Endodermal cell (in vitro differentiated cells): ENCODE measurements at regions not wholly inside any gene's neighbourhood (a gene's known extent, or its start where the extent isn't known, plus 50 kb on each side); places are given as distances from the start of the nearest gene placed in this dataset.
A peak's percentile ranks its signal among the peaks of the same experiment; 100 is the strongest.

Experiments
- DNase-seq: peaks from one replicate; pipeline ENCODE4 v3.0.0-alpha.2; 2017
- H3K27ac ChIP-seq: 2 replicates; pipeline ENCODE4 v1.5.1; 2013; ENCODE audit warnings: mild to moderate bottlenecking, low read depth, low read length, moderate library complexity
- H3K27me3 ChIP-seq: 2 replicates; pipeline ENCODE4 v1.6.1; 2013; ENCODE audit warnings: mild to moderate bottlenecking, low read length, moderate library complexity; ENCODE audit not compliant: insufficient read depth, control insufficient read depth, poor library complexity, severe bottlenecking
- H3K36me3 ChIP-seq: 2 replicates; pipeline ENCODE4 v1.7.0; 2013; ENCODE audit warnings: mild to moderate bottlenecking, low read length, moderate library complexity; ENCODE audit not compliant: control insufficient read depth, insufficient read depth
- H3K4me1 ChIP-seq: one replicate; pipeline ENCODE4 v1.7.0; 2013; ENCODE audit warnings: low read length; ENCODE audit not compliant: control insufficient read depth, insufficient read depth
- H3K4me3 ChIP-seq: 2 replicates; pipeline ENCODE4 v1.5.1; 2013; ENCODE audit warnings: mild to moderate bottlenecking, low read length, moderate library complexity
- H3K9ac ChIP-seq: 2 replicates; pipeline ENCODE4 v1.6.1; 2013; ENCODE audit warnings: mild to moderate bottlenecking, low read length, moderate library complexity; ENCODE audit not compliant: poor library complexity, severe bottlenecking; ENCODE audit errors: extremely low read depth
- H3K9me3 ChIP-seq: 2 replicates; pipeline ENCODE4 v1.6.1; 2013; ENCODE audit warnings: mild to moderate bottlenecking, low read length, moderate library complexity; ENCODE audit not compliant: control insufficient read depth
- H3K27ac Mint-ChIP-seq: 2 replicates; pipeline ENCODE4 v1.8.0; 2020; ENCODE audit warnings: mixed read lengths
- H3K27me3 Mint-ChIP-seq: 2 replicates; pipeline ENCODE4 v1.8.0; 2021; ENCODE audit warnings: mild to moderate bottlenecking, mixed read lengths; ENCODE audit not compliant: insufficient read depth
- H3K36me3 Mint-ChIP-seq: 2 replicates; pipeline ENCODE4 v1.8.0; 2020; ENCODE audit warnings: low read depth, mixed read lengths
- H3K4me1 Mint-ChIP-seq: 2 replicates; pipeline ENCODE4 v1.8.0; 2020; ENCODE audit warnings: mixed read lengths
- H3K4me3 Mint-ChIP-seq: 2 replicates; pipeline ENCODE4 v1.8.0; 2020; ENCODE audit warnings: mild to moderate bottlenecking, moderate library complexity, mixed read lengths
- H3K9me3 Mint-ChIP-seq: 2 replicates; pipeline ENCODE4 v1.8.0; 2020; ENCODE audit warnings: mild to moderate bottlenecking, mixed read lengths
- CTCF ChIP-seq: fragments of 200-600 bp; sonication (generic); conservative IDR thresholded peaks from 2 replicates; pipeline ENCODE4 v1.5.0; 2021; ENCODE audit warnings: antibody characterized with exemption, mild to moderate bottlenecking
- WGBS, 2 experiments: methylation state at CpG; one replicate each; pipeline versions ENCODE4 v1.1.5 to v1.1.7; 2013; ENCODE audit warnings: missing lambda C conversion rate in 2 of 2, mixed read lengths in 1 of 2; ENCODE audit not compliant: insufficient coverage in 1 of 2, insufficient read length in 1 of 2; 5-methylcytosine and 5-hydroxymethylcytosine counted together

GRCh38 chr11:27968461-27968860 lies 139.5 kb downstream of the KIF18A start:
- Histone ChIP-seq H3K4me3 (no peak overlapping the region), H3K9me3 (no peaks in the 10 kb centered on the region), H3K27ac (no peak overlapping the region), H3K36me3 (no peaks in the 10 kb centered on the region), H3K4me1 (no peaks in the 10 kb centered on the region), H3K9ac (no peak overlapping the region), H3K27me3 (no peaks in the 10 kb centered on the region)
- Mint-ChIP-seq H3K36me3 (no peaks in the 10 kb centered on the region), H3K27ac (no peak overlapping the region), H3K27me3 (no peaks in the 10 kb centered on the region), H3K4me3 (no peak overlapping the region), H3K9me3 (no peaks in the 10 kb centered on the region), H3K4me1 (peaks cover 2% of the 10 kb centered on the region)
- TF ChIP-seq CTCF: no peak
- DNase-seq: no peak
- WGBS, 2 experiments: 94% methylated on average over 1 of the region's 2 CpGs; no CpG with 5 or more reads in 1 of the 2 experiments

- 57 to 80% methylated on average over 2 to 3 of the region's 3 CpGs for WGBS, 2 experiments
- Mint-ChIP-seq H3K36me3 (no peaks in the 10 kb centered on the region), H3K27ac (no peak overlapping the region)
These were observed 142.4 kb downstream of the KIF18A start for GRCh38 chr11:27965559-27965958.

GRCh38 chr11:27963370-27963769 lies 144.6 kb downstream of the KIF18A start:
- Histone ChIP-seq H3K4me1 (no peaks in the 10 kb centered on the region), H3K4me3 (no peak overlapping the region), H3K27ac (peak overlapping the region; percentile 2), H3K9ac (no peak overlapping the region), H3K36me3 (no peaks in the 10 kb centered on the region), H3K9me3 (no peaks in the 10 kb centered on the region), H3K27me3 (no peaks in the 10 kb centered on the region)
- Mint-ChIP-seq H3K9me3 (no peaks in the 10 kb centered on the region), H3K4me3 (no peak overlapping the region), H3K4me1 (peaks cover 5% of the 10 kb centered on the region), H3K36me3 (no peaks in the 10 kb centered on the region), H3K27ac (no peak overlapping the region), H3K27me3 (no peaks in the 10 kb centered on the region)
- TF ChIP-seq CTCF: no peak
- DNase-seq: no peak
- WGBS, 2 experiments: 85 to 100% methylated on average over 1 to 2 of the region's 2 CpGs

More at GRCh38 chr11:27965559-27965958, 142.4 kb downstream of the KIF18A start:
- Histone ChIP-seq H3K36me3 (no peaks in the 10 kb centered on the region), H3K9me3 (no peaks in the 10 kb centered on the region), H3K27me3 (no peaks in the 10 kb centered on the region), H3K4me3 (no peak overlapping the region), H3K9ac (no peak overlapping the region), H3K4me1 (no peaks in the 10 kb centered on the region), H3K27ac (no peak overlapping the region)
- Mint-ChIP-seq H3K27me3 (no peaks in the 10 kb centered on the region), H3K4me3 (no peak overlapping the region), H3K9me3 (no peaks in the 10 kb centered on the region), H3K4me1 (peaks cover 5% of the 10 kb centered on the region)
- DNase-seq: no peak
- no peak for TF ChIP-seq CTCF
